DMS79 (cell line): ENCODE measurements at regions not wholly inside any gene's neighbourhood (a gene's known extent, or its start where the extent isn't known, plus 50 kb on each side); places are given as distances from the start of the nearest gene placed in this dataset.
A peak's percentile ranks its signal among the peaks of the same experiment; 100 is the strongest.
"Not testable (repeated sequence)": the region's sequence is repeated elsewhere in the genome, so short reads cannot be mapped to it uniquely, and the experiment has no call there.

Experiments
- DNase-seq: peaks from one replicate; lab custom pipeline; 2025; lab: John Stamatoyannopoulos, UW

DNA sequence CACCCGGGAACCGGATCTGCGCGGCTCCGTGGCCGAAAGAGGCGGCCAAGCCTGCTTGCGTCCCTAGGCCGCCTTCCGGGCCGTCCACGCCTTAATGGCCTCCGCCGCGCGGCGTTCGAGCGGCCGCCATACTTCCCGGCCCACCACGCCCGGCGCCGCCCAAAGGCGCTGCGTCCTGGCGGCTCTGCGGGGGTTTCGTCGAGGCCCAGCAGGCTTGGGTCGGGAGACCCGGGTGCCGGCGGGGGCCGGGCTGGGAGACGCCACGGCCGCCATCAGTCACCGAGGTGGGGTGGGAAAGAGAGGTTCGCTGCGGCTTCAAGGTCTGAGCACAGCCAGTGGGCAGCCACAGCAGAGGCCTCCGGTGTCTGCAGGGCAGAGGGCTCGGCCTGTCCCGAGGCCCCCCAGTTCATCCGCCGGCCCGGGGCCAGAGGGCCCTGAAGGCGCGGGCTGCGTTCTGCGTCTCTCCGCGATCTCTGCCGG, 545.8 kb upstream of the CDH10 start:
- DNase-seq = no peak

DNA sequence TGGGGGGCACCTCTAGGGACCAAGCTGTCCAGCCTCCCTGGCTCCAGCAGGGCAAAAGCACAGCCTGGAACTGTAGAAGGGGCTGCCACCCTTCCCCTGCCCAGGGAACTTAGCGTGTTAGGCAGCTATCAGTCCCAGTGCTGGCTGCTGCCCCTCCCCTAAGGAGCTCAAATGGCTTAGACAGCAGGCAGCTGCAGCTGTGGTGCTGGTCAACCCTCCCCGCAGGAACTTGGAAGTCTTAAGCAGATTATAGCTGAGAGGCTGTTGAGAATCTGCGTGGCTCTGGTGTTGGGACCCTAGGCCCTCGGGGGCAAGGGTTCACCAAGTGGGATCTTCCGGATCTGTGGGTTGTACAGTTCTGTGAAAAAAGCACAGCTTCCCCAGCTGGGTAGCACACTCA, 536.5 kb upstream of the CDH10 start:
- no peak for DNase-seq

DNA sequence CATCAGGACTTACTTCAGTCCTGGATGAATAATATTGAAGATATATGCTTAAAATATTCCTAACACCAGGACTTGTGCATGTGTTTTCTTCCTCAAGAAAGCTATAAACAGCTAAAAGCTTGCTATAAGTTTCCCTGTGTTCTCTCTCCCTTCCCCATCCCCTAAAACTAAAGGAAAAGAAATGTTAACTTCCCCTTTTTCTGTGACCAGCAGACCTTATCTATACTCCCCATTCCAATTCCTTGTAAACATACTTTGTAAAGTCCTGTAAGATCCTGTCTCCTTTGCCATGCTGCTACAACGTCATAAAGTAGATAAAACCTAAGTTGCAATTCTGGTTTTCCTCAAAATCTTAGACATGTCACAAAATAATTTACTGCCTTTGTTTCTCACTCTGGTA, 517.8 kb upstream of the CDH10 start:
- DNase-seq = not testable (repeated sequence)

DNA sequence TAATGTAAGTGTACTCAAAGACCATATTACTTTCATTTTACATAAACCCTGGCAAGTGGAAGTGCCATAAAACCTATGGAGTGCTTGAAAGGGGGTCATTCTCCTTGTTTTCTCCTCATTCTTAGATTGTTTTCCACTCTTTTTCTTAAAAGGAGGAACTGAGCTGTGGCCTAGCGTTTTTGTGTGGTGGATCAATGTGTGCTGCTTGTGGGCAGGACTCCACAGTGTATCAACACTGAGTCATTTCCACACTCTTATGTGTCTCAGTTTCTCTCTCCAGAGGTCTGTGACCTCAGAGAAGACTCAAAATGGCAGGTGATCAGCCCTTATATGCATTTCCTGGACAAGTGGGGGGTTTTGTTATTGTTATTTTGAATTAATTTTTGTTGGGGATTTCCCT, 516.1 kb upstream of the CDH10 start:
- no peak for DNase-seq

DNA sequence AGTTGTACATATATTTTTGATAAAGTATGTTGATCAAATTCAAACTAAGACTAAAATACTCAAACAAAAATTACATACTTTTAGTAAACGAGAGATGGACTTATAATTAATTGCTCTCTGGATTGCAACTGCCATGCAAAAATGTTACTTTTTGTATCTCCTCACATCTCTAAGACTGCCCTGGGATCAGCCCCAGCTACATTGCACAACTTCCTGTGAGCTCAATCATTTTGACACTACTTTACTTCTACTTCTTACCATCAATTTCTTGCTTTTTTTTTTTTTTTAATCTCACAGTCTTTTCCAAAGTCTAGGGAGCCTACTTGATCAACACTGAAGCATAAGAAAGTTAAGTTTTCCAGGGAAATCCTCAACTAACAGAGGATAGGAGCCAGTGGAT, 506.0 kb upstream of the CDH10 start:
- DNase-seq = no peak

DNA sequence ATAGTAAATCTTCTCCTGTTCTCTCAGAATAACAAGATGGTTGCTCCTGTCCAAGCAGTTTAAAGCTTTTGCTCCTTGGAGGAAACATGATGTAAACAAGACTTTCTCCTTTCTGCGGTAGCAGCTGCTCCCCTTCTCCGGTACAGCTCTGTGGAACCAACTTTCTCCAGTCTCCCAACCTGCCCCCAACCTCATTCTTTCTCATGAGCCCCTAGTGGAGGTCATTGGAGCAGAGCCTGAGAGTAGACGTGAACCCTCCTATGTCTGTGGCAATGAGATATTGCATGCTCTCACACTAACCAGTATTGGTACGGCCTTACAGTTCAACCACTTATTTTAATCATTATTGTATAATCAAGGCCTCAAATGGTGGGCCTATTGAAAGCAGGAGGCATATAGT, 483.8 kb upstream of the CDH10 start:
- no peak for DNase-seq

DNA sequence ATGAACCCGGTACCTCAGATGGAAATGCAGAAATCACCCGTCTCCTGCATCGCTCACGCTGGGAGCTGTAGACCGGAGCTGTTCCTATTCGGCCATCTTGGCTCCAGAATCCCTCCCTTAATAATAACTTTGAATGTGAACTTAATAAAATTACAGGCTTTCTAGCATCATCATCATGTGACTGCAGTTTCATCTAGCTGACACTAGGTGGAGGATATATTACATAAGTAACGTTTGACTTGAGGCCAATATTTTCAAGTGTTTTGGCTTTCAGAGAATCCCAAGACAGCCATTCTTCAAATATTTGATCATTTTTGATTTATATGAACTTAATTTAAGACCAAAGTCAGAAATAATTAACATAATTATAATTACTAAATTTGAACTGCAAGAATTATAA, 474.9 kb upstream of the CDH10 start:
- no peak for DNase-seq

DNA sequence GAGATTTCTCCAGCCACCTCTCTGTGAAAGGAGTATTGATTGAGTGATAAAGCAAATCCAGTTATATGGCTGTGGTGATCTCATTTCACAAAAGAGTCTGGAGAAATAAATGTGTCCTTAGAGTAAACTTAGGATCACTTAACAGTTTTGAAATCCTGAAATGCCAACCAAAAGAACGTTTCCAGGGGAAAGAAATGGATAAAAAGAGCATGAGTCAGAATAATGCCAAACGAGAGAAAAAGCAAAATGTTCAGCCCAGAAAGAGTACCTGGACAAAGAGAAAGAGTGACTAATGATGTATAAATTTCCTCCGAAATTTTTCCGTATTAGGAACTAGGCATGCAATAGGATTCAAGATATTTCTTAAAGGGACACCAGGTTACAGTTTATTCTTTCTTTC, 463.1 kb upstream of the CDH10 start:
- DNase-seq = no peak

DNA sequence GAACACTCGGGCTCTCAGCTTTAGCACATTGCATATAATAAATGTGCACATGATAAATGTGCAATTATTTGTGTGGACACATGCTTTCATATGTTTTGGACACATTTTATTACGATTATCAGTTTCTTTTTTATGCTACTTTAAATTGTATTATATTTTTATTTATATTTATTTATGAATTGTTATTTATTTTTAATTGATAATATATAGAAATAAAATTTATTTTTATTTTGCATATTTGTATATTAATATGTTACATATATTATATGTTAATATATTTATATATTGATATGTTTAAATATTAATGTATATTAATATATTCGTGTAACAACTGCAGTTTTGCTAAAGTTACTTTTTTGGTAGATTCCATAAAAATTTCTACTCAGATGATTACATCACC, 454.8 kb upstream of the CDH10 start:
- DNase-seq = no peak

DNA sequence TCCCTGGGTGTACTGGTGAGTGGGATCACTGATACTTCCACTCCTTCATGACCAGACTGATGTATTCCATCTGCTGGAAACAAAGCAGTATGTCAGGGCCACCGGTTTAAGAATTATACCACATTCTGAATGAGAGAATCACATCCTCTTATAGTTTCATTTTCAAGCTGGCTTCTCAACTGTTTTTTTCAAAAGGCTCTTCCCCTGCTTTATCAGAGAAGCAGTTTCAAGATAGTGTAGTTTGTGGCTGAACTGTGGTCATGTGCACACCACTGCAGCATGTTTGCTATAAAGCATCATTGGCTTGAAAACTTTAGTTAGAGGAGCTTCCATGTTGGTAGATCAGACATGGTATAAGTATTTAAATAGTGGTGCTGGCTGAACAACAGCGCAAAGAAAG, 450.5 kb upstream of the CDH10 start:
- no peak for DNase-seq

DNA sequence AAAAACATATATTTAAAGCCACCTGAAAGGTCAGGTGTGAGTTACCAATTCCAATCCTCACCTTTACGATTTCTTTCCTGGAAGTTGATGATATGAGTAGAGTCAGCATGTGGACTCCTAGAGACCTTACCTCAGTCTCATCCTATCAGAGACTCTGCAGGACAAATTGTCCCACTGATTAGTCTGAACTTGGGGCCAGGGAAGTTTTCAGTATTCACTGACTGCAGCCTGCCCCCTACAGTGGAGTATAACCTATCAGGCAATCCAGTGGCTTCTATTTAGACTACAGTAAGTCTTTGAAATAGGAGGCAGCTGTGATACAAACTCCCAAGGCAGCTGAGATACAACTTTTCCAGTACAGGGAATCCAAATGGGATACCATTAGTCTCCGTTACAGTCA, 449.4 kb upstream of the CDH10 start:
- no peak for DNase-seq

DNA sequence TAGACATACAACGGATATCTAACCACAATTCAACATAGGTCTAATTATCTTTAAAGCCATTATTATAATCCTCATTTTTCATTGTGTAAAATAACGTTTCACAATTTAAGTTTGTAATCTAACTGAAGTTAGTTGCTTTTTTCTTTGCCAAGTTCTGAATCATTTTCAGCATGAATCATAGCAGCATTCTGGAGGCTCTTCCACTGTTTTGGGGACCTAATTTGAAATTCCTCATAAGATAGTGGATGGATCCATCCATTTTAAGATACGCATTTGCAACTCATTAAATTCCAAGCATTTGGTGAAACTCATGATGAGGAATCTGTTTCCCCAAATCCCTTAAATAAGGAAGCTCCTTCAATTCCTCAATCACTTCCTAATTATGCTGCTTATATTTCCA, 447.1 kb upstream of the CDH10 start:
- no peak for DNase-seq

DNA sequence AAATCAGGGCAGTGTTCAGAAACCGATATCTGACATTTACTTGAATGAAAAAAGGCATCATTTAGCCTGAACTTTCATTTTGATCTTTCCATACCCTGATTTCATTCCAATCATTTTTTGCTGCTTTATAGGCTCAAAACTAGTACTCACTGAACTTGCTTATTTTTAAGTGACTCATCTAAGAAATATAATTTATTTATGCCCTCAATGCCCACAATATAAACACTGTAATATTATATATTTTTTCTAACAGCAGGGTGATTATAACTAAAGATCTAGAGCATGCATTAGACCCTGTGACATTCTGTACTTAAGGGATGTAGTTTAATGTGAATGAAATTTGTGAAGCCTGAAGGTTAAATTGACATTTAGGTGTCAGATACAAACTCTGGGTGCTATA, 446.1 kb upstream of the CDH10 start:
- no peak for DNase-seq

DNA sequence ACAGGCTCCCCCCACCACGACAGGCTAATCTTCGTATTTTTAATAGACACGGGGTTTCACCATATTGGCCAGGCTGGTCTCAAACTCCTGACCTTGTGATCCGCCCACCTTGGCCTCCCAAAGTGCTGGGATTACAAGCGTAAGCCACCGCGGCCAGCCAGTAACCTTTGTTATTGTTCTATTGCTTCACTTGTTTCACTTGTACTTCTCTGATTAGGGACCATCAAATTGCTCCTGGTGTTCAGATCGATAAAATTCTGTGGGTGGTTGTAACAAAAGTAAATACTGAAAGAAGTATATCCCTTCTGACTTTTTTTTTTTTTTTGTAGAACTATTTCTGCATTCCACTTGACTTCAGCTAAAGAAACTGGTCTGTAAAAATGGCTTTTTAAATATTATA, 445.5 kb upstream of the CDH10 start:
- DNase-seq = no peak

DNA sequence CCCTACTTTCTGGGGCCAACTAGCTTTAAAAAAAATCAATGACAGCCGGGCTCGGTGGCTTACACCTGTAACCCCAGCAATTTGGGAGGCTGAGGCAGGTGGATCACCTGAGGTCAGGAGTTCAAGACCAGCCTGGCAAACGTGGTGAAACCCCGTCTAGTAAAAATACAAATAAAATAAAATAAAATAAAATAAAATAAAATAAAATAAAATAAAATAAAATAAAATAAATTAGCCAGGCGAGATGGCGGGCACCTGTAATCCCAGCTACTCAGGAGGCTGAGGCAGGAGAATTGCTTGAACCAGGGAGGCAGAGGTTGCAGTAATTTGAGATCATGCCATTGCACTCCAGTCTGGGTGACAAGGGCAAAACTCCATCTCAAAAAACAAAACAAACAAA, 443.9 kb upstream of the CDH10 start:
- not testable (repeated sequence) for DNase-seq

DNA sequence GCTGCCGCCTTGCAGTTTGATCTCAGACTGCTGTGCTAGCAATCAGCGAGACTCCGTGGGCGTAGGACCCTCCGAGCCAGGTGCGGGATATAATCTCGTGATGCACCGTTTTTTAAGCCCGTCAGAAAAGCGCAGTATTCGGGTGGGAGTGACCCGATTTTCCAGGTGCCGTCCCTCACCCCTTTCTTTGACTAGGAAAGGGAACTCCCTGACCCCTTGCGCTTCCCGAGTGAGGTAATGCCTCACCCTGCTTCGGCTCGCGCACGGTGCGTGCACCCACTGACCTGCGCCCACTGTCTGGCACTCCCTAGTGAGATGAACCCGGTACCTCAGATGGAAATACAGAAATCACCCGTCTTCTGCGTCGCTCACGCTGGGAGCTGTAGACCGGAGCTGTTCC, 438.5 kb upstream of the CDH10 start:
- not testable (repeated sequence) for DNase-seq

DNA sequence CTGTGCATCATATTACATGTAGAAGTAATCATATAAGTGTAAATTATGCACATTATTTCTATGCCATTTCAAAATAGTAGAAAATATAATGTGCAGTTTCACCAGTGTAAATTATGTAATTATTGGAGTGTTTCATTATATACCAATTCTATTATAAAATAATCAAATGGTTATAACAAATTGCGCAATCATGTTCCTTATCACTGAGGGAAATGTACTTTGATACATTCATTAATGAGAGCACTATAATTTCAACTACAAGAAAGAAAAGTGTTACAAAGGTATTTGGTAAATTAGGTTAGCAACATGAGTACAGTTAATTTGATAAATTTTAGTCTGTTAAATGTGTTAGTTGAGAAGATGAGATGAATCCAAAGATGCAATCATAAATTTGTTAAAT, 421.5 kb upstream of the CDH10 start:
- DNase-seq = no peak

DNA sequence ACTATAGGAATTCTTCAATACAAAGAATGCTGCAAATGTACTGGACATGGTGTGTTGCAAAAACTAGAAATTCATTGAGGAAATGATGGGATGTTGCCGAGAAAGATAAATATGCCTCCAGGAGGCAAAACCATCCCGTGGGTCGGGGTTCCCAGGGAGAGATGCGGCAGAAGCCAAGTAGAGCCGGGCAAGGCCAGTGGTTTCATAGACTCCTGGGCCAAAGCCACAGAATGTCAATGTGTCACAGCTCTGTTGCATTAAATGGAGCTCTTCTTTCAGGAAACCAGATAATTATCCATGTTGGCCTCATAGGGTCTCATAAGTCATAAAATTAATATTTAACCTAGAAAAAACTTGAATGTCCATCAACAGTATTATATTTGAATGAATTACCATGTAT, 419.5 kb upstream of the CDH10 start:
- DNase-seq = no peak

DNA sequence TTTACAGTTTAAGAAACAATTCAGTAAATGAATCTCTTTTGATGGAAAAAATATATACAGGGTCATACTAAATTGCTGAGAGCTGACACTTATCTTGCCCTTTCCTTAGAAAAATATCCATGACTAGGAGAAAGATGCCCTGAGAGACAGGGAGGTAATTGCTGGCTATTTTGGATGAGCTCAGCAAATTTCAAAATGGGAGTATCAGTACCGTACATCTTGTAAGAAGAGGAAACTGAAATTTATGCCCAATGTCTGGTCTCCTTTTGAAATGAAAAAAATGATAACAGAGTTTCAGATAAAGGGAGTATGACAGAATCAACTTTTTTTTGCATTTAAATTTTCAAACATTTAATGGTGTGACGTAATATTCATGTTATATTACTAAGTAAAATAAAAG, 415.8 kb upstream of the CDH10 start:
- DNase-seq = no peak

DNA sequence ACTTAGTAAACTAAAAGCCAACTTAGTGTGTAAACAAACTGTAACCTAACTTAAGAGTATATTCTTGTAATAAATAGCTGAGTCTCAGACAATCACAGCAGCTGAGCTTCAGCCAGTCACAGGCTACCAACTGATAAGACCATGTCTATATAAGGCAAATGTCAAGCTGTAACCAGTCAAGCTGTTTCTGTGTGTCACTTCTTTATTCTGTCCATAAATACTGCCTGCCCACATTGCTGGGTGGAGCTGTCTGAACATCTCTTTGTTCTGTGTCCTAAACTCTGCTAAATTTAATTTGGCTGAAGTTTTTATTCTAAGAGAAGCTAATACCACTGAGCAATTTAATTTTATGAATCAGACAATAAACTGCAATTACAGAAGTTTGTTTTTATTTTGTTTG, 412.1 kb upstream of the CDH10 start:
- DNase-seq = no peak

DNA sequence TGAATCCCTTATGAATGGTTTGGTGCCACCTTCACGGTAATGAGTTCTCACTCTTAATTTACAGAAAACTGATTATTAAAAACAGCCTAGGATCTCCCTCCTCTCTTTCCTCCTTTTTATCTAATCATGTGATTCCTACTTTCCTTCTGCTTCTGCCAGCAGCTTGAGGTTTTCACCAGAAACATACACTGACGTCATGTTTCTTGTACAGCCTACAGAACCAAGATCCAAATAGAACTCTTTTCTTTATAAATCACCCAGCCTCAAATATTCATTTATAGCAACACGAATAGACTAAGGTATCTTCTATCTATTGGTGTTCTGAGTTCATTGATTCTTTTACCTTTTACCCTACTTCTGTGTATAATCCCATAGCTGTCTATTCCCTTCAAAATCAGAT, 388.9 kb upstream of the CDH10 start:
- no peak for DNase-seq

DNA sequence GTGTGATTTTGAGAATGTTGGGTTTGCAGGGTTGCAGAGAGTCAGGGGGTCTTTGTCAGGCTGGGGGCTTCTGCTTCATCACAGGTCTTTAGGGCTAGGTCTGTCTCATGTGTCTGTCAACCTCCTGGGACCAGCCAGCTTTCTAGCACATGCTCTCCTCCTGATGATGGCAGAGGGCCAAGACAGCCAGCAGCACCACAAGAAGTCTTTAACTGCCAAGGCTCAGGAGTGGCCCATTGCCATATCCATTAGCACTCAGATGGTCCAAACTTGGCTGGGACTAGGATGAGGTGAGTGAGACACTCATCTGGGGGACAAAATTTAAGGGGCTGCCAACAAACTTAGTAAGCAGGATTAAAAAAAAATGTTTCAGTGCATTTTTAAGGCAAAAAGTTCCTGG, 384.2 kb upstream of the CDH10 start:
- peak; percentile 35 for DNase-seq

DNA sequence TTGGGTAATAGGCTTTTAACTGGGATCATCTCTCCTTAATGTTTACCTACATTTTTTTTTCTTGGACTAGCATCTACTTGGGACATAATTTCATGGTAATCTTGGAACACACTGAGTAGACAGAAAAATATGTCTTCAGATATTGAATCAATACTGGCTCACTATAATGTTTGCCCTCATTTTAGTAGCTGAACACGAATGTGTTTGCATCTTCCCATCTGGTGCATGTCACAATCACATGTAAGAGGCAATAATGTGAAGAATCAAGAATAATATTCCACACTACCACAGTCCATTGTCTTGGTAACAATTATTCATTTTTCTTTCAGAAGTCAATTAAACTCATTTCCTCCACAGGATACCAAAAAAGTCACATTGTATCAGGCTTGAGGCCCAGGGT, 382.7 kb upstream of the CDH10 start:
- DNase-seq = no peak

DNA sequence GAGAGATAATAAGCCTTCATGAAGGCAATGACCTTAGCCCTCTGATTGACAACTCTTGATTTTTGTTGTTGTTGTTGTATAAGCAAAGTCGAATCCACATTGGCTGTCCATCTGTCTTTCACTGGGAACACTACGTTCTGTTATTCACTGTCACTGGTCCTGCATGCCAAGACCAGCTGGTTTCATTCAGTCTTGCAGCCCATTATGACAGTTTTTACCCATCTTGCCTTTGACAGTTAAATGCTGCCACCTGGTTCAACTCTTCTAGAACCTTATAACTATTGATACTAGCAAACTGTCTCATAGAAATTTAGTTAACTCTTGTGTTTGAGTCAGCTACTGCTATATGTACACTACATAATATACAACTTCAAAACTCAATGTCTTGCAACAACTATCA, 382.3 kb upstream of the CDH10 start:
- DNase-seq = no peak

DNA sequence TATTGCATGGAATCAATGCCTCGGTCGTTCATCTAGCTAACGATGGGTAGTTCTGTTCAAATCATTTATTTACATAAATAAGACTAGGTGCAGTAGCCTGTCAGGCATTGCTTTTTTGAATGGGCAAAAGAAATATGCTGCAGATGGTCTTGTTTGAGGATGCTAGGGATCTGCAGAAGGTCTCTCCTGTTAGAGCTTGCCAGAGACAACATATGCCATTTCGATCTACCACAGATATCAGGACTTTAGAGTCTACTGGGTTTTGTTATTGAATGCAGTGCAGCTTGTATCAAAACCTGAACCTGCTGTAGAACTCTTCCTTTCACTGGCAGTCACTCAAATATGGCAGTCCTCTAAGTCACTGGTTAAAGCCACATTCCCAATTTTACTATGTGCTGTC, 381.1 kb upstream of the CDH10 start:
- no peak for DNase-seq
